SK-N-SH (cell line): ENCODE measurements at regions not wholly inside any gene's neighbourhood (a gene's known extent, or its start where the extent isn't known, plus 50 kb on each side); places are given as distances from the start of the nearest gene placed in this dataset.

Experiments used
- CHD2 ChIP-seq: fragments of 150-350 bp; IDR thresholded peaks from 2 replicates; pipeline ENCODE4 v1.6.1; 2018; ENCODE audit warnings: low read length; ENCODE audit not compliant: partially characterized antibody
- CTCF ChIP-seq: fragments of 200-600 bp; sonication (generic); IDR thresholded peaks from 2 replicates; pipeline ENCODE4 v1.6.1; 2017; ENCODE audit warnings: antibody characterized with exemption, mild to moderate bottlenecking, moderate library complexity
- ELF1 ChIP-seq: IDR thresholded peaks from 2 replicates; pipeline ENCODE4 v1.4.0; 2012
- EZH2phosphoT487 ChIP-seq: fragments of 200-600 bp; sonication (generic); IDR thresholded peaks from 2 replicates; pipeline ENCODE4 v1.6.1; 2017; ENCODE audit warnings: low read depth, mixed run types, mild to moderate bottlenecking, antibody characterized with exemption, moderate library complexity, borderline replicate concordance
- FOXM1 ChIP-seq: IDR thresholded peaks from 2 replicates; pipeline ENCODE4 v1.4.0; 2012; ENCODE audit warnings: low read depth, mild to moderate bottlenecking

DNA sequence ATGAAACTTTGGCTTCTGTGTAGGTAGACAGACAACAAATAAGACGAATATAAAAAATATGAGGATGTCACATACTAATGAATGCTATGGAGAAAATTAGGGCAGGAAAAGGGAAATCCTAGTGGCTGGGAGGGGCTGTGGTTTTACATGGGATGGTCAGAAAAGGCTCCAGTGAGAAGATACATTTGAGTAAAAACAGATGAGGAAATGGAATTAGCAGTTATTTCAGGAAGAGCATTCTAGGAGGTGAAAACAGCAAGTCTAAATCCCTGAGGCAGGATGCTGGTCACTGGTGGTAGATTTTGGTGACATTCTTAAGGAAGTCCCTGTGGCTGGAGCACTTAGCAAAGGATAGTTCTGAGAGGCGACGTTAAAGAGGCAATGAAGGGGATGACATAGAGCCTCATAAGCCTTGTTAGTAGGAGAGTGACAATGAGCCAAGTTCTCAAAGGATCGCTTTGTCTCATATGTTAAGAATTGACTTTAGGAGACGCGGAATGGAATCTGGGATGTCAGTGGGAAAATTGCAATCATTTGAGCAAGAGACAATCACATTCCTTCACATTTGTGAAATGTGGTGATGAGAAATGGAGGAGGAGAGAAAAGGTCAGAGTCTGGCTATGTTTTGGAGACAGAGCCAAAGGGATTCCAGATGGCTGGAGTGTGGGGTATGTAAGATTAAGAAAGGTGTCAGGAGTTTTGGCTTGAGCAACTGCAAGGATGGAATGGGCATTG, 384.7 kb upstream of the FZD8 start:
- TF ChIP-seq CTCF = no peak
- no peak for TF ChIP-seq ELF1
- TF ChIP-seq EZH2phosphoT487 = no peak
- TF ChIP-seq FOXM1 = no peak
- no peak for TF ChIP-seq CHD2
